ENCODE measurements at regions not wholly inside any gene's neighbourhood (a gene's known extent, or its start where the extent isn't known, plus 50 kb on each side); places are given as distances from the start of the nearest gene placed in this dataset.

- no peak for TF ChIP-seq CTCF (IDR thresholded peaks at IDR 0.05 in 8 of 11, conservative IDR thresholded peaks at IDR 0.05 in 3 of 11)
- no peak for TF ChIP-seq POLR2A (IDR thresholded peaks at IDR 0.05)
Measured at GRCh38 chr3:153970741-153971347, 150.3 kb upstream of the ARHGEF26 start.

All from spleen (tissue), 7 donors.